LNCAP (cell line): ENCODE measurements at regions not wholly inside any gene's neighbourhood (a gene's known extent, or its start where the extent isn't known, plus 50 kb on each side); places are given as distances from the start of the nearest gene placed in this dataset.

ENCODE experiments used
- TF ChIP-seq, protein P1 (sequence below): fragments of 450-650 bp; IDR thresholded peaks from 2 replicates; pipeline ENCODE4 v1.5.1; 2017; ENCODE audit warnings: mild to moderate bottlenecking

DNA sequence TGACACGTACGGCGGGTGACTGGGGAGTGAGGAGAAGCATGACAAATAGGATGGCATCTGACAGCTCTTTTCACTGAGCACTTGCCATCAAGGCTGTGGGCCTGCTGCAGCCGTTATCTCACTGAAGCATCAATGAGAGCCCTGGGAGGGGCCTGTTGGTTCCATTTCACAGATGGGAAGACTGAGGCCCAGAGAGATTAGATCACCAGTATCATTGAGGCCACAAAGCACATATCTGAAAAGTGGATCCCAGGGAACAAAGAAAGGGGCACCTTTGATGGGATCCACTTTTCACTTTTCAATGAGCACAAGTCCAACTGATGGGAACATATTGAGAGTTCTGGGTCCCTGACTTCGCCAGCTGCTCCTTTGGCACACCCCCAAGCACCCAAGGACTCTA, 144.4 kb upstream of the LHX1 start:
- TF ChIP-seq, protein P1, sequence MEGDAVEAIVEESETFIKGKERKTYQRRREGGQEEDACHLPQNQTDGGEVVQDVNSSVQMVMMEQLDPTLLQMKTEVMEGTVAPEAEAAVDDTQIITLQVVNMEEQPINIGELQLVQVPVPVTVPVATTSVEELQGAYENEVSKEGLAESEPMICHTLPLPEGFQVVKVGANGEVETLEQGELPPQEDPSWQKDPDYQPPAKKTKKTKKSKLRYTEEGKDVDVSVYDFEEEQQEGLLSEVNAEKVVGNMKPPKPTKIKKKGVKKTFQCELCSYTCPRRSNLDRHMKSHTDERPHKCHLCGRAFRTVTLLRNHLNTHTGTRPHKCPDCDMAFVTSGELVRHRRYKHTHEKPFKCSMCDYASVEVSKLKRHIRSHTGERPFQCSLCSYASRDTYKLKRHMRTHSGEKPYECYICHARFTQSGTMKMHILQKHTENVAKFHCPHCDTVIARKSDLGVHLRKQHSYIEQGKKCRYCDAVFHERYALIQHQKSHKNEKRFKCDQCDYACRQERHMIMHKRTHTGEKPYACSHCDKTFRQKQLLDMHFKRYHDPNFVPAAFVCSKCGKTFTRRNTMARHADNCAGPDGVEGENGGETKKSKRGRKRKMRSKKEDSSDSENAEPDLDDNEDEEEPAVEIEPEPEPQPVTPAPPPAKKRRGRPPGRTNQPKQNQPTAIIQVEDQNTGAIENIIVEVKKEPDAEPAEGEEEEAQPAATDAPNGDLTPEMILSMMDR, result no peak

DNA sequence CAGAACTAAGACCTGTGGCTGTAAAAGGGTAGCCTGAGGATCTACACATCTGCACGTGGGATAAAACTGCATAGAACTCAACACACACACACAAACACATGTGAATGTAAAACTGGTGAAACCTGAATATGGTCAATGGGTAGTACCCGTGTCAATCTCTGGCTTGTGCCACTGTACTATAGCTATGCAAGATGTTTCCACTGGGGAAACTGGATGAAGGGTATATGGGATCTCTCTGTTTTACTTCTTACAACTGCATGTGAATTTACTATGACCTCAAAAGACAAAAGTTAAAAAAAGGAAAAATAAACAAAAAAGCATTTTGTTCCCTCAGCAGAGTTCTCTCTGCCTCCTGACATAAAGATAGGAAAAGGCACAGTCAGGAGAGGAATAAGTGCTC, 143.3 kb upstream of the LHX1 start:
- TF ChIP-seq, protein P1, result no peak

DNA sequence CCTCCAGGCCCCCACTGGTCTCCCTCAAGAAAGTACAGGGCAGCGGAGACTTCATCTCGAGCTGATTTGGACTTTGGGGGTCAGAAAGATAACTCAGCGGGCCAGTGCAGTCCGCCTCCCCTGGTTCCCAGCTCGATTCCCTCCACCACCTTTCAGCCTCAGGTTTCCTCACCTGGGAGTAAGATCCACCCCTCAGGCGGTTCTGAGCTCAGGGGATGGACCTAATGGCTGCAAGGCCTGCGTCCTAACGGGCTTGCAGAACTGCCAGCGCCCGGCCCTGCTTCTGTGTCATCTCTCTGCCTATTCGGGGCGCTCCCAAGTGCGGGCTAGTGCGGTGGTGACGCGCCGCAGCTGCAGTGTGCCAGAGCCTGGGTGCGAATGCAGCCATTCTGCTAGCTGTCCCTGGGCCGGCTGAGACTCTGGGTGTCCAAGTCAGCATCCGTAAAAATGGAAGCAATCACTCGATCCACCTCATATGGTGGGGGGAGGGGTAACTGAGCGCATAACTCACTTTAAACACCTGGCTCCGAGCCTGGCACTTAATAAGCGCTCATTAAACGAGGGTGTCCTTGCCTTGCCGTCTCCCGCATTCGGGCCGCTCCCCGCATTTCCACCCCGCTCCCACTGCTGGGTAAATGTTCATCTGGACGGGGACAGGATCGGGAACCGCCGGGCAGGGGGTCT, 129.6 kb upstream of the LHX1 start:
- TF ChIP-seq, protein P1, result no peak

DNA sequence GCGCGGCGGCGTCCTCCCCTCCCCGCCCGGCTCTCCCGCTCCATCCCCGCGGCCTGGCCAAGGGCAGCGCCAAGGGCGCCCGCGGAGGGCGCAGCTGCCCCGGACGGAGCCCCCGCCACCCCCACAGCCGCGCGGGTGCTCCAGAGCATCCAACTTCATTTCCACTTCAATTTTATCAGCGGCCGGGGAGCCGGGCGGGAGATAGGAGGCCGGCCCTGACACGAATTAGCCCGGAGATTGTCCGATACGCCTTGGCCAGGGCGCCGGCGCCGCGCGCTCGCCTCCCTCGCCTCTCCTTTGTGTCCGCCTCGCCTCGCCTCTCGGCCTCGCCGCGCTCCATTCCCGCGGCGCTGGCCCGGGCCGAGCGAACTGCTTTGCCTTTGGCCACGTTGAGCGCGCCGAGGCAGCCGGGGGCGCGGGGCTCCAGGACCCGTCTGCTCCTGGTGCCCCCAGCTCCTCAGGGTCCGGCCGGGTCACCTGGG, 129.1 kb upstream of the LHX1 start:
- TF ChIP-seq, protein P1, result no peak

DNA sequence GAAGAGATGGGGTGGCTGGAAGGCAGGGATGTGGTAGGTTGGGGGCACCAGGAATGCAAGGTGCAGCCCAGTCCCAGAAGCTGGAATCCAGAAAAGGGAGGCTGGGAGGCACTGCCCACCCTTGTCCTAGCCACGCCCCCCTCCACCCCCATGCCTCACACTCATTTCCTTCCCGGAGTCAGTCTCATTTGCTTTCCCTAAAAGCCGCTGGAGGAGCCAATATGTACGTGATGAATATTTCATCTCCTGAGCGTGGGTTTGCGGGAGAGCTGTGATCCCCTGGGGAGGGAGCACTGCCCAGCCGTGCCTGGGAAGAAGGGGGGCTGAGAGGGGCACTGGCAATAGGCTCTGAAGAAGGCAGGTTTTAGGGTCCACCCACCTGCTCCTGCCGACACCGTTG, 124.5 kb upstream of the LHX1 start:
- TF ChIP-seq, protein P1, result no peak

DNA sequence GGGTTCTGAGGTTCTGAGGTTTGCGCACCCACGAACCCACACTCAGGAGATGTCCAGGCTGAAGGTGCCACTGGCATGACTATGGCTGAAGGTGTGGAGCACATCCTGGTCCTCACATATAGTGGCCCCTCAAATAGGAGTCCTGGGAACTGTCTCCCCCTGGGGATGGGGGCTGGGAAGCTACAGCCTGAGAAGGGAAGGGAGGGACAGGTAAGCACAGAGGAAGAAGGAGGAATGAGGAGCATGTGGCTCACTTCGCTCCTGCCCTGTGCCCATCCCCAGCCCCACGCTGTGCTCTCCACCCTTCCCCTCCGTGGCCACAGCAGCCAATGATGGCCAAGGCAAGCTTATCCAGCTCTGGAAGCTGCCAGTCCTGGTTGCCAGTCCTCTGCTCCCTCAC, 123.9 kb upstream of the LHX1 start:
- TF ChIP-seq, protein P1, result no peak

DNA sequence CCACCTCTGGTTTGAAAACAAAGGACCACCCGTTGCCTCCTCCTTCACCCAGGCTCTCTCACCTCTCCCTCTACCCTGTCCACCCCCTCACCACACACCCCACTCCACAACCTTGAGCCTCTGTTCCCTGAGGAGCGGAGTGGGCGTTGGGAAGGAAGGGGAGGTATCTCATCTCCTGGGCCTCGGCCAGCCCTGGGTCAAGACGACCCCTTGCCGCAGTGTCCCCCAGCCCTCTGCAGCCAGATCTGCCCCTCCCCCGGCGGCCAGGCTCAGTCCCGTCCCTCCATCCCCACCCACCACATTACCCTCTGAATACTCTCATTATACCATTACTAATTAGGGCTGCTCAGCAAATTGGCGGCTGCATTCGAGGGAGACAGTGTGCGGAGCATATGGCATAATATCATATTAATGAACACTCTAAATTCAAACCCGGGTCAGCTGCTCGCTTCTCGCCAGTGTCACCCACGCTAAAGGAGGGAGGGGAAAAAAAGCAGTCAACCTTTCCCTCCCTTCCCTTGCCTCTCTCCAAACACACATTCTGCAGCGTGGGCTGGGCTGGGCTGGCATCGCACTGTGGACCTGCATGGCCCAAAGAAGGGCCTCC, 123.2 kb upstream of the LHX1 start:
- TF ChIP-seq, protein P1, result no peak
